Activated naive CD4-positive, alpha-beta T cell (primary cell): ENCODE measurements at regions not wholly inside any gene's neighbourhood (a gene's known extent, or its start where the extent isn't known, plus 50 kb on each side); places are given as distances from the start of the nearest gene placed in this dataset.

Source experiments
- DNase-seq, 4 experiments: peaks; one replicate each; lab custom pipeline; 2025; lab: John Stamatoyannopoulos, UW

GRCh38 chr4:41865306-41865980 is 69.8 kb upstream of the TMEM33 start:
- no peak for DNase-seq

DNA sequence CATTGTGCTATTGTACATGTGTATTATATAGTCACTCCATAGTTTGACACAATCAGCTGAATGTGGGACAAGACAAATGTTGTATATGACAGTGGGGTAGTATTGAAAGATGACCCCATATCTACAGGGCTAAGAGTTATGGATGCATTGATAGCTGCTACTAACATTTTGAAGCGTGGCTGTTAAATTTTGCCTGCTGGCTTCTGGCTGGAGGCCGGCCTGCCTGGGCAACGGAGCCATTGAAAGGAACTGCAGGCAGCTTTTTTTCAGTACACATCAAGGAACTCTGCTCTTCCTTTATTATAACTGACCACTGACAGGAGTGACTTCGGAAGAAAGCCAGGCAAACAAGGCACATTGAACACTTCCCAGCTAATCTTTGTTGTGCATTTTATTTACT is 76.1 kb upstream of the TMEM33 start:
- no peak for DNase-seq

DNA sequence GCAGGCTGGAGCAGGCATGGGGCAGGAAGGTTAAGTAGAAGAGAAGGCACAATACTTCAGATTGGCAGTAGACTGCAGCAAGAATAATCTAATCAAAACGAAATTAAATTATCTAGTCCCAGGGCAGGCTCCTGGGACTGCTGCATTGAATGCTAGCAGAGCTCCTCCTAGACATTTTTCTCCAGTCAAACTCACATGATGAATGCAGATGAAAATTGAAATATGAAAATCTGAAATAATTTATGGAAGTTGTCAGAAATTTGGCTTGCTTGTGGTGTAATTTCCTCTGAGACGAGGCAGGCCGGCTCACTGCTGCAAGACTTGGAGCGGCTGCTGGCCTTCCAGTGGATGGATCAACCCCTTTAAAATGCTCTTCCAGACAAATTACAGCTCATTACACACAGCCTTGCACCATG is 78.0 kb upstream of the TMEM33 start:
- no peak for DNase-seq

DNA sequence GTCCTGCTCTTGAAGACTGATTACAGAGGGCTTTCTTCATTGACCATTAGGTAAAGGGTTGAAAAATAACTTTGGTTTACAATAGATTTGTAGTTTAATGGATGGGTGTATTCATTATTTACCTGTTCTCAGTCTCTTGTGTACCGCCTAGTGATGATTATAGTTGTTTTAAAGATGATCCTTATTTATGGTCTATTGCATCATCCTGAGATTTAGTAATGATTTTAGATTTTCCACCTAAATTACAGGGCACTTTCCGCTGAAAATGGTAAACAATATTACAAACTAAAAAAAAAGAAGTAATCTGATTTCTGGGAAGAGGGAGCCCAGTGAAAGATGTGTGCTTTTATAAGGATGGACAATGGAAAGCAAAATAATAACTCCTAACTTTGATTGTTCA is 78.4 kb upstream of the TMEM33 start:
- DNase-seq: no peak

DNA sequence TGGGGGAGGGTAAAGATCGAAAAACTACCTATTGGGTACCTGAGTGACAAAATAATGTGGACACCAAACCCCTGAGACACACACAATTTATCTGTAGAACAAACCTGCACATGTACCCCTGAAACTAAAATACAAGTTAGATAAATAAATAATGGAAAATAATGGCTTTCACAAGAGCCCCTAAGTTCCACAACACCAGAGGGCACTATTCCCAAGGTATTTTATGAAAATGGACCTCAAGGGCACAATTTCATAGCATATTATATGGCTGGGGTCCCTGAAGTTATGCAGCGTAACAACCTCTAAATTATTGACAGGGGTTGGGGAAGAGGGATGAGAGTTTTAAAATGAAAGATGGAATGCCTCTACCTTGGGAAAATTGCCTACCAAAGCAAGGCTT is 81.3 kb upstream of the TMEM33 start:
- DNase-seq: no peak

DNA sequence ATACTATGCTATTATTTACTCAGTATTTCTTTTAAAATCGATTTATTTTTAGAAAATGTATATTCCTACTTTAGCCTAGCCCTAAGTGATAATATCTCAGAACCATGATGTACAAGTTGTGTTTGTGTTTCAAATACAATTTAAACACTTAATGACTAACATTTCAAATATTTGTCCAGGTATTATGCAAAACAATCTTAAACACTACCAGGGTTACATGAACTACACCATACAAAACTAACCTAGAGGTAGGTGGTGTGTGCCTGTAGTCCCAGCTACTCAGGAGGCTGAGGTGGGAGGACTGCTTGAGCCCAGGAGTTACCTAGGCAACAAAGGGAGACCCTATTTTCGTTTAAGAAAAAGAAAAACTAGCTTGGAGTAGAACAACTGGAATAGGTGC is 83.0 kb upstream of the TMEM33 start:
- DNase-seq: no peak

DNA sequence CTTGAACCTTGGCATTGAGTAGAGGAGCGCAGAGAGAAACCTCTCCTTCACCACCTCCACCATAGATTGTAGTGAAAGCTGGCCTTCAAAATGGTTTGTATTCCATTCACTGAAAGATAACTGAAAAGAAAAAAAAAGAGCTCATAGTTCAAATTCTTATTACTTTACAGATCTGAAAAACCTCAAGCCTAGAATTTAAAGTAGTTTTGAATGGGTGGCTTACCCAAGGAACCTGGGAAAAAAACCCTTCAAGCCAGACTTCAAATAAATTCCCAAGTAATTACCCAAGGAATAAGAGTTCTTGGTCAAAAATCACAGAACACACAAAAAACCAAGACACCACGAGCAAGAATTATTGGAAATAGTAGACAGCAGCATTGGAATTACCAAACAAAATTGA is 83.6 kb upstream of the TMEM33 start:
- DNase-seq: no peak

- DNase-seq: no peak
These were observed 90.9 kb upstream of the TMEM33 start for GRCh38 chr4:41844327-41844726.

GRCh38 chr4:41839916-41840854 is 91.7 kb upstream of the PHOX2B start:
- no peak for DNase-seq

GRCh38 chr4:41838590-41838989 is 90.1 kb upstream of the PHOX2B start:
- DNase-seq: no peak

DNA sequence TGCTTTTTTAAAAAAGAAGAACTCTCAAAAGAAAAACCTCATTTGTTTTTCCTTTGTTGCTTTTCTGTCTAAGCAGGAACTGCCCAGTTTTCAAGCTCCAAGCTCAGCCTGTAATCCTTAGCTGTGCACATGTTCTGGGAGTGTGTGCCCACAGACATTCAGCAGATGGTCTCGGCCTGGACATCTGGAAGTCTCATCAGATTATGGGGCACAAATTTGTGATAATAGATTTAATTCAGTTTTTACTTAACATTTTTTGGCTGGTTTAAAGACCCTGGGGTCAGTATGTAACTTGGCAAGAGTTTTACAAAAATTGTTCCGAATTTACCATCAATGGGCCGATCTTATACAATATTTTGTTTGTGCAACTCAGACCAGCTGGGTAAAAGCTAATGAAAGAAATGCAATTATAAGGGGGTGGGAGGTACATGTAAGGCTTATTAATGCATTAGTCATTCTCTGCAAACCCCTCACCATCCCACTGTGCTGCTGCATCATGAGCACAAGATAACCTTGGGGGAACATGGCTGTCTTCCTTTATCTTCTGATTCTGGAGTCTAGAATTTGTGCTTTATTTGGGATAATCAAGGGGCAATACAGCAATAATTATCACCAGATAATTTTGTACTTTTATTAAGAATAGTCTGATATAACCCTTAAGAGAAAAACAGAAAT is 86.9 kb upstream of the PHOX2B start:
- no peak for DNase-seq

- DNase-seq: no peak
These were observed 84.4 kb upstream of the PHOX2B start for GRCh38 chr4:41832961-41833360.

GRCh38 chr4:41822325-41822724 is 73.8 kb upstream of the PHOX2B start:
- no peak for DNase-seq

DNA sequence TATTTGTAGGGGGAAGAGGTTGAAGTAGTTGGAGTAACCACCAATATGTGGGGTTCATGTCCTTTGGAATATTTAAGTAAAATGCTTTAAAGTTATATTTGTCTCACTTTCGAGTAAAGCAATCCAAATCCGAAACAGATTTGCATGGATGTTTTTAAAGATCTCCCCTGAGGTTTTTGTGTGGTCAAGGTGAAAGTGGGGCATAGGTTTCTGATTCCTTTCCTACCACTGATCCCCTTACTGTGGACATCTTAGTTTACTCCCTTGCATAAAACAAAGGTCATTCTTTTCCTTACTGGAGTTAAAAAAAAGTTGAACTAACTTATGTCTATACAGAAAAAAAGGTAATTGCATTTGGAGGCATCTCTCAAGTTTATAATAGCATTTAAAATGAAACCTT is 71.9 kb upstream of the PHOX2B start:
- DNase-seq: no peak

DNA sequence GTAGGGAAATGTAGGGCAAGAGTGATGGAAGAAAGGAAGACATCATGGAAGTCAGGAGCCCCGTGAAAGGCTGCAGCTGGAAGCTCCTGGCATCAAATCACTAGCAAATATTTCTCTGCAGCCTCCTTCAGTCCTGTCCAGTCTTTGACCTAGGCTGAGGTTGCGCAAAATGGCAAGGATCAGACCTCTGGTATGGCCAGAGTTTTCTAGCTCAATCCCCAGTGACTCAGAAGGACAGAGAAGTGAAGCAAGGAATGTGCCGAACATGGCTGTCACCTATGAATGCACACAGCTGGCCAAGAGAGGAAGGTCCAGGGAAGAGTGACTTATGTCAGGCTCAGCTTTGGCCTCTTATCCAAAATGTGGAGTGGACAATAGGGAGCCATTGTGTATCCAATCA is 71.1 kb upstream of the PHOX2B start:
- no peak for DNase-seq

DNA sequence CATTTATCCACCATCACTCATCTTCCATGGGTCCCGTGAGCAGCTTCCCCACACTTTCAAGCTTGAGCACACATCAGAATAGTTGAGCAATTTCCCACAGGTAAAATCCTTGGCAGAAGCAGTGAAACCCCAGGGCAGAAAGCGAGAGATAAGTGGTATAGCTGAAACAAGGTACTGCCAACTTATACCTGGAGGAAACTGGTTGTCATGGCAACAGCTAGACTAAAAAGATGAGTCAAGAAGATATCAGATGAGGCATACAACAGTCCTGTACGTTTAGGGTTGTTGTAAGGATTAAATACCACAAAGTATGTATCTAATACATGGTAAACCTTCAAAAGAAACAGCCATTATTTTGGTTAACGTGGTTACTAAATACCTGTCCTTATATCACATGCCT is 66.9 kb upstream of the PHOX2B start:
- DNase-seq: no peak

DNA sequence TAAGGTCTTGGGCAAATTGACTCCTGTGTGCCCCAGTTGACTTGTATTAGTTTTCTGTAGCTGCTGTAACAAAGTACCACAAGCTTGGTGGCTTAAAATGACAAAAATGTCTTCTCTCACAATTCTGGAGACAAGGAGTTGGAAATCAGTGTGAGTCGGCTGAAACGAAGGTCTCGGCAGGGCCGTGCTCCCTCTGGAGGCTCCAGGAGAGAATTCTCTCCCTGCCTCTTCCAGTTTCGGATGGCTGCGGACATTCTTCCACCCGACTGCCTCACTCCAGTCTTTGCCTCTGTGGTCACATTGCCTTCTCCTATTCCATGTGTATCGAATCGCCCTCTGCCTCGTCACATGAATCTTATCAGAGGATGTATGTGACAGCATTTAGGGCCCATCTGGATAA is 66.0 kb upstream of the PHOX2B start:
- no peak for DNase-seq

DNA sequence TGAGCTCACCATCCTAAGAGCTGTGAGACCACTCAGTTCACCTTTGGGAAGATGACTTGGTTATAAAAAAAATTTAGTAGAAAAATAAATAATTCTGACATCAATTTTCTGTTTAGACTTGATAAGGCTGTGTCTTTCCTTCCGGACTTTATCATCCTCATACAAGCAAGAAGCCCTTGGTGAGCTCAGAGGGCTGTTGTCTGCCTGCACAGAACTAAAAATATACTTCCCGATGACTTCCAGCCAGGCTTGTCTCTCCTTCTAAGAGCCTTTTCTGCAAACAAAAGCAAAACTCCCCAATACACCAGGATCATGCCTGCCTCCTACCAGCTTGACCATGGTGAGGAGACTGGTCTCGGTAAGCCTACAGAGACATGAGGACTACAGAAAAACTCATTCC is 58.3 kb upstream of the PHOX2B start:
- no peak for DNase-seq

DNA sequence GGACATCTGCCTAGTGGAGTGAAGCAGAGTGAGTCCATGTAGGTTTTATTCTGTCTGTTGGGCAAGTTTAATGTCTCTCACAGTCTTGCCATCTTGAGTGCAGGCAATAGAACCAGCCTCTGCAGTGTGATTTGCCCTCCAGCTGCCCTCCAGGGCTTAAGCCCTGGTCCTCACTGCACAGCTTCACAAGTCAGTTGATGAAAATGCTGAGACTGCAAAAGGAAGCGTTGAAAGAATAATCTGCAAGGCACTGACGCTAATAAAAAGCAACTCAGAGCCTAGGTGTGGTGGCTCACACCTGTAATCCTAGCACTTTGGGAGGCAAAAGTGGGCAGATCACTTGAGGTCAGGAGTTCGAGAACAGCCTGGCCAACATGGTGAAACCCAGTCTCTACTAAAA is 54.1 kb upstream of the PHOX2B start:
- no peak for DNase-seq

DNA sequence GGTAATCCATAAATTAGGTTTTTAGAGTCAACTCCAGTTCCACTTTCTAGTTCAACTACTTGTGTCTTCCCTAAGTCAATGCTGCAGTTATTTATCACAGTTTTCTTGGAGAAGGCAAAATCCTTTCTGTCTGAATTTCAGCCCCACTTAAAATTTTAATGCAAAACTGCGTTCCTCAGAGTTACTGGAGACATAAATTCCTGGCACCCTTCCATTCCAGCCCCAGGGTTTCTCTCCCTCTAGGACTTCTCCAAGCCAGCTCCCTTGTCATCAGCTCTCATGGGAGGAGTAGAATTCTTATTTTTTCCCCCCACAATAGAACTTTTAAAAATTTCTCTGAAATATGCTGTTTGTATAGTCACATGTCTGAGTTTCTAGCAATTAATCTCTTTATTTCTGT is 50.6 kb upstream of the PHOX2B start:
- no peak for DNase-seq
